ENCODE measurements at regions not wholly inside any gene's neighbourhood (a gene's known extent, or its start where the extent isn't known, plus 50 kb on each side); places are given as distances from the start of the nearest gene placed in this dataset.

DNA sequence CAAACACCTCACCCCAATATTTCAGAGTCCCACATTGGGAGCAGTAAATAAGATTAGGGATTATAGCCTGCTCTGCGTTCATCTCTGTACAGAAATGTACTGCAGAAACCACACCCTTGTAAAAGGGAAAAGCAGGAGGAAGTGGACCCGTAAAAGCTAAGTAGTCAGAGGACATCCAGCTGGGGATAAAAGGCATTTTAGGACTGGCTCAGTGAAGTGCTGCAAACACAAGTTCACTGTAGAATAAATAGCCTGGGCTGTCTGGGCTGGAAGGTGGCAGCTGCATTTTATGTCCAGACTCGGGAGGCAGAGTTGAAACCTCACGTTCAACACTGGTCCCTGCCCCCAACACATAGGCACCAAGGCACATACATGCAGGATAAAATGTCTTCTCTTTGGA, 178.7 kb upstream of the FAT1 start:
- TF ChIP-seq, protein P1, sequence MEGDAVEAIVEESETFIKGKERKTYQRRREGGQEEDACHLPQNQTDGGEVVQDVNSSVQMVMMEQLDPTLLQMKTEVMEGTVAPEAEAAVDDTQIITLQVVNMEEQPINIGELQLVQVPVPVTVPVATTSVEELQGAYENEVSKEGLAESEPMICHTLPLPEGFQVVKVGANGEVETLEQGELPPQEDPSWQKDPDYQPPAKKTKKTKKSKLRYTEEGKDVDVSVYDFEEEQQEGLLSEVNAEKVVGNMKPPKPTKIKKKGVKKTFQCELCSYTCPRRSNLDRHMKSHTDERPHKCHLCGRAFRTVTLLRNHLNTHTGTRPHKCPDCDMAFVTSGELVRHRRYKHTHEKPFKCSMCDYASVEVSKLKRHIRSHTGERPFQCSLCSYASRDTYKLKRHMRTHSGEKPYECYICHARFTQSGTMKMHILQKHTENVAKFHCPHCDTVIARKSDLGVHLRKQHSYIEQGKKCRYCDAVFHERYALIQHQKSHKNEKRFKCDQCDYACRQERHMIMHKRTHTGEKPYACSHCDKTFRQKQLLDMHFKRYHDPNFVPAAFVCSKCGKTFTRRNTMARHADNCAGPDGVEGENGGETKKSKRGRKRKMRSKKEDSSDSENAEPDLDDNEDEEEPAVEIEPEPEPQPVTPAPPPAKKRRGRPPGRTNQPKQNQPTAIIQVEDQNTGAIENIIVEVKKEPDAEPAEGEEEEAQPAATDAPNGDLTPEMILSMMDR (tag by site-specific recombination; IDR thresholded peaks at IDR 0.05), result no peak
- TF ChIP-seq ZNF274 (IDR thresholded peaks at IDR 0.05; ENCODE audit: low read length), result no peak
- TF ChIP-seq ZNF274 (tag by site-specific recombination; IDR thresholded peaks at IDR 0.05; ENCODE audit: borderline replicate concordance), result no peak
- TF ChIP-seq ZNF341 (tag by site-specific recombination; IDR thresholded peaks at IDR 0.05; ENCODE audit: low read depth), result no peak
- TF ChIP-seq, protein P2, sequence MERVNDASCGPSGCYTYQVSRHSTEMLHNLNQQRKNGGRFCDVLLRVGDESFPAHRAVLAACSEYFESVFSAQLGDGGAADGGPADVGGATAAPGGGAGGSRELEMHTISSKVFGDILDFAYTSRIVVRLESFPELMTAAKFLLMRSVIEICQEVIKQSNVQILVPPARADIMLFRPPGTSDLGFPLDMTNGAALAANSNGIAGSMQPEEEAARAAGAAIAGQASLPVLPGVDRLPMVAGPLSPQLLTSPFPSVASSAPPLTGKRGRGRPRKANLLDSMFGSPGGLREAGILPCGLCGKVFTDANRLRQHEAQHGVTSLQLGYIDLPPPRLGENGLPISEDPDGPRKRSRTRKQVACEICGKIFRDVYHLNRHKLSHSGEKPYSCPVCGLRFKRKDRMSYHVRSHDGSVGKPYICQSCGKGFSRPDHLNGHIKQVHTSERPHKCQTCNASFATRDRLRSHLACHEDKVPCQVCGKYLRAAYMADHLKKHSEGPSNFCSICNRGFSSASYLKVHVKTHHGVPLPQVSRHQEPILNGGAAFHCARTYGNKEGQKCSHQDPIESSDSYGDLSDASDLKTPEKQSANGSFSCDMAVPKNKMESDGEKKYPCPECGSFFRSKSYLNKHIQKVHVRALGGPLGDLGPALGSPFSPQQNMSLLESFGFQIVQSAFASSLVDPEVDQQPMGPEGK (tag by site-specific recombination; IDR thresholded peaks at IDR 0.05), result no peak
- no peak for TF ChIP-seq ZNF324 (tag by site-specific recombination; IDR thresholded peaks at IDR 0.05)
- TF ChIP-seq BCL11A (tag by site-specific recombination; IDR thresholded peaks at IDR 0.05; ENCODE audit: low read depth), result no peak
- TF ChIP-seq TCF7L2 (IDR thresholded peaks at IDR 0.05; ENCODE audit: borderline replicate concordance, low read depth, low read length), result no peak
- TF ChIP-seq BCL11B (tag by site-specific recombination; IDR thresholded peaks at IDR 0.05; ENCODE audit: low read depth), result no peak

All from HEK293 (cell line).